ENCODE measurements at regions not wholly inside any gene's neighbourhood (a gene's known extent, or its start where the extent isn't known, plus 50 kb on each side); places are given as distances from the start of the nearest gene placed in this dataset.

DNA sequence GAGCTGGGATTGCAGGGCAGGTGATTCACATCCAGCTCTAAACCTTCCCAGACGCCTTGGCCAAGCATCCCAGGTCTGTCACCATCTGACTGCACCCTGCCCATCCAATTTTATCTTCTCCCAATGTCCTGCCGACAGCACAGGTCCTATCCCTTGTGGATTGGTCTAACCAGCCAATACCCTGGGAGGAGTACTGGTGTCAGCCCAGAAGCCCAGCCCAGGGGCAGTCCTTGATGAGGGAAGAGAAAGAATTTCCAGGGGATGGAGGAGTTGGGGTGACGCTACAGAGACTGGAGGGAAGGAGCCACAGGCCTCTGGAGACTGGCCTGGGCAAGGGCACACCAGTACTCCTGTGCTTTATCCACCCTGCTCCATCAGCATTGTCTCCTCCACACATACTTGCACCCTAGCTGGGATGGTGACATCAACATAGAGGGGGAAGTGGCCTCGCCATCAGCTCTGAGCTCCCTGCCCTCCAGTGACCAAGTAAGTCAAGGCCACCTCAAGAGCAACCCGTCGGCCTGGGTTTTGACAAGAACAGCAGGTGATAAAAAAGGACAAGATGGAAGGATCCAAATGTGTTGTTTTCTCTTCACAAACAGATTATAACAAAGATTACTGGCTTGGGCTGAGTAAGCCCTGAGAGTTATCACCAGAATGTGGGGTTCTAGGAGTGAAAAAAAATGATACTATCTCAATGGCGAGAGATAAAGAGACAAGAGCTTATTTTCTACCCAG, 114.6 kb downstream of the AQP9 start:
- WGBS, 3 donors: 71 to 79% (median 71%) methylated on average over 7 of the region's 7 CpGs
- H3K27ac ChIP-seq (ENCODE audit: low read depth in 1 of 3, low read length in 2 of 3): no peak overlapping the region

DNA sequence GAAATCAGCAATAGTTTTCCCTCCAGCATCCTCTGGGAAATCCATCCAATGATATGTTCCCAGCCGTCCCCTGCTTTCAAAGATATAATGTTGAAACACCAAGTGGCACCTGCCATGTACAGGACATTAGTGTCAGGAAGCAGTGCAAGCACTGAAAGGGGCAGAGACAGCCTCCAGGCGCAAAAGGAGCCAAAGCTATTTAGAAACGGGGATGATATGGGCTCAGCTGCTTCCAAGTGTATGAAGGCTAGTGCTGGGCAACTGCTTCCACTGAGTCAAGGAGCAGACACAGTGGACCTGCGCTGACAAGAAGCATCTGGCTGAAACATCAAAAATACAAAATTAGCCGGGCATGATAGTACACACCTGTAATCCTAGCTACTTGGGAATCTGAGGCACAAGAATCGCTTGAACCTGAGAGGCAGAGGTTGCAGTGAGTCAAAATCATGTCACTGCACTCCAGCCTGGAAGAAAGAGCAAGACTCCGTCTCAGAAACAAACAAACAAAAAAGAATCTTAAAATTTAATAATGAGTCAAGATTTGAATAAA, 119.7 kb downstream of the AQP9 start:
- Histone ChIP-seq H3K4me3 (ENCODE audit: low read depth in 1 of 3, low read length in 3 of 3) (no peak overlapping the region), H3K36me3 (ENCODE audit: control insufficient read depth in 3 of 3, insufficient read depth in 2 of 3, low read depth in 1 of 3, low read length in 3 of 3) (no peaks in the 10 kb centered on the region), H3K9me3 (ENCODE audit: control insufficient read depth in 2 of 2, insufficient read depth in 1 of 2, low read depth in 1 of 2, low read length in 1 of 2) (peaks cover 0 to 3% of the 10 kb centered on the region in 2 donors), H3K27ac (ENCODE audit: low read depth in 1 of 3, low read length in 2 of 3) (no peak overlapping the region), H3K4me1 (ENCODE audit: control insufficient read depth in 3 of 3, insufficient read depth in 2 of 3, low read depth in 1 of 3, low read length in 2 of 3) (no peaks in the 10 kb centered on the region), H3K27me3 (ENCODE audit: control insufficient read depth in 3 of 3, insufficient read depth in 3 of 3, low read length in 3 of 3) (no peaks in the 10 kb centered on the region)
- no peak for FAIRE-seq
- no peak for DNase-seq
- WGBS, 3 donors: 87 to 90% (median 88%) methylated on average over 7 of the region's 7 CpGs

More for the DNA sequence above, 114.6 kb downstream of the AQP9 start:
- H3K9me3 ChIP-seq (ENCODE audit: control insufficient read depth in 2 of 2, insufficient read depth in 1 of 2, low read depth in 1 of 2, low read length in 1 of 2): peaks cover 0 to 3% of the 10 kb centered on the region in 2 donors
- H3K4me1 ChIP-seq (ENCODE audit: control insufficient read depth in 3 of 3, insufficient read depth in 2 of 3, low read depth in 1 of 3, low read length in 2 of 3): no peaks in the 10 kb centered on the region
- DNase-seq (no peak), FAIRE-seq (no peak)
- H3K27me3 ChIP-seq (ENCODE audit: control insufficient read depth in 3 of 3, insufficient read depth in 3 of 3, low read length in 3 of 3): no peaks in the 10 kb centered on the region
- H3K36me3 ChIP-seq (ENCODE audit: control insufficient read depth in 3 of 3, insufficient read depth in 2 of 3, low read depth in 1 of 3, low read length in 3 of 3): no peaks in the 10 kb centered on the region
- no peak overlapping the region for H3K4me3 ChIP-seq (ENCODE audit: low read depth in 1 of 3, low read length in 3 of 3)

DNA sequence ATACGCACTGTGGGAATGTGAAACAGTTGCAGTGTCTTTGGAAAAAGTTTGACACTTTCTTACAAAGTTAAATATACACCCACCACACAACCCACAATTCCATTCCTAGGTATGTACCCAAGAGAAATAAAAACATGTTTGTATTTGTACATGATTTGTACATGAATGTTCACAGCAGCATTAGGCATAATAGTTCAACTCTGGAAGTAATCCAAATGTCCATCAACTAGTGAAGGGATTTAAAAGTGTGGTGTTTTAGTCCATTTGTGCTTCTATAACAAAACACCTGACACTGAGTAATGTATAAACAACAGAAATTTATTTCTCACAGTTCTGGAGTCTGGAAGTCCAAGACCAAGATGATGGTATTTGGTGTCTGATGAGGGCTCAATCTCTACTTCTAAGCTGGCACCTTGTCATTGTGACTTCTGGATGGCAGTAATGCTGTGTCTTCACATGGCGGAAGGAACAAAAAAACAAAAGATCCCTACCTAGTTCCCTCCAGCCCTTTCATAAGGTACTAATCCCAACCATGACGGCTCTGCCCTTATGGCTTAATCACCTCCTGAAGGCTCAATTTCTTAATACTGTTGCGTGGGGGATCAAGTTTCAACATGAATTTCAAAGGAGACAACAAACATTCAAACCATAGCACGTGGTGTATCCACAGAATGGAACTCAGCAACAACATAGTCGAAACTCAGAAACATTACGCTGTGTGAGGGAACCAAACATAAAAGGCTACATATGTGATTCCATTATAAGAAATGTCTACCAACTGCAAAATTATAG, 120.5 kb downstream of the AQP9 start:
- H3K27ac ChIP-seq (ENCODE audit: low read depth in 1 of 3, low read length in 2 of 3): no peak overlapping the region
- no peak for FAIRE-seq
- WGBS, 3 donors: 87 to 89% (median 89%) methylated on average over 7 of the region's 7 CpGs

DNA sequence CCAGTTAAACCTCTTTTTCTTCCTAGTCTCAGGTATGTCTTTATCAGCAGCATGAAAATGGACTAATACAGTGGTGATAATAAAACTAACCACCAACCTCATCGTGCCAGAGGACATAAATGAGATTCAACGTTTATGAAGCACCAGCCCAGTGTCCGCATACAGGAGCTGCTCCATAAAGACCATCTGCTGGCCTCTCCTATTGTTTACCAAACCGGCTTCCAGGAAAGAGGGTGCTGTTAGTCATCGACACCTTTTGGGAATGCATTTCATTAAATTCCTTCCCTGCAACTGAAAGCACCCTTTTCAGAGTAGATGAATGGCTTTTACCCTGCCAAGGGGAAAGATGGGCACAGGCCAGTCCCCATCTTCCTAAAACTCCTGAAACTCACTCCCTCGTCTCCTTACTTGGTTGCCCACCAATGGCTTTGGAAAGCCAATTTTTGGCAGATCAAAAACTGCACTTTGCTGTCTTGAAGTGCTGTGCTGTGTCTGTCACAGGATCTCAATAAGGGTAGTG, 122.1 kb downstream of the AQP9 start:
- WGBS, 3 donors: 69 to 74% (median 73%) methylated on average over 6 of the region's 6 CpGs
- DNase-seq: no peak
- H3K4me1 ChIP-seq (ENCODE audit: control insufficient read depth in 3 of 3, insufficient read depth in 2 of 3, low read depth in 1 of 3, low read length in 2 of 3): no peaks in the 10 kb centered on the region
- no peaks in the 10 kb centered on the region for H3K27me3 ChIP-seq (ENCODE audit: control insufficient read depth in 3 of 3, insufficient read depth in 3 of 3, low read length in 3 of 3)
- H3K9me3 ChIP-seq (ENCODE audit: control insufficient read depth in 2 of 2, insufficient read depth in 1 of 2, low read depth in 1 of 2, low read length in 1 of 2): peaks cover 0 to under 1% of the 10 kb centered on the region in 2 donors
- H3K27ac ChIP-seq (ENCODE audit: low read depth in 1 of 3, low read length in 2 of 3): no peak overlapping the region
- no peaks in the 10 kb centered on the region for H3K36me3 ChIP-seq (ENCODE audit: control insufficient read depth in 3 of 3, insufficient read depth in 2 of 3, low read depth in 1 of 3, low read length in 3 of 3)
- H3K4me3 ChIP-seq (ENCODE audit: low read depth in 1 of 3, low read length in 3 of 3): no peak overlapping the region
- no peak for FAIRE-seq

More for the DNA sequence above, 120.5 kb downstream of the AQP9 start:
- Histone ChIP-seq H3K9me3 (ENCODE audit: control insufficient read depth in 2 of 2, insufficient read depth in 1 of 2, low read depth in 1 of 2, low read length in 1 of 2) (peaks cover 0 to 3% of the 10 kb centered on the region in 2 donors), H3K36me3 (ENCODE audit: control insufficient read depth in 3 of 3, insufficient read depth in 2 of 3, low read depth in 1 of 3, low read length in 3 of 3) (no peaks in the 10 kb centered on the region), H3K4me3 (ENCODE audit: low read depth in 1 of 3, low read length in 3 of 3) (no peak overlapping the region), H3K27me3 (ENCODE audit: control insufficient read depth in 3 of 3, insufficient read depth in 3 of 3, low read length in 3 of 3) (no peaks in the 10 kb centered on the region), H3K4me1 (ENCODE audit: control insufficient read depth in 3 of 3, insufficient read depth in 2 of 3, low read depth in 1 of 3, low read length in 2 of 3) (no peaks in the 10 kb centered on the region)
- DNase-seq: no peak

DNA sequence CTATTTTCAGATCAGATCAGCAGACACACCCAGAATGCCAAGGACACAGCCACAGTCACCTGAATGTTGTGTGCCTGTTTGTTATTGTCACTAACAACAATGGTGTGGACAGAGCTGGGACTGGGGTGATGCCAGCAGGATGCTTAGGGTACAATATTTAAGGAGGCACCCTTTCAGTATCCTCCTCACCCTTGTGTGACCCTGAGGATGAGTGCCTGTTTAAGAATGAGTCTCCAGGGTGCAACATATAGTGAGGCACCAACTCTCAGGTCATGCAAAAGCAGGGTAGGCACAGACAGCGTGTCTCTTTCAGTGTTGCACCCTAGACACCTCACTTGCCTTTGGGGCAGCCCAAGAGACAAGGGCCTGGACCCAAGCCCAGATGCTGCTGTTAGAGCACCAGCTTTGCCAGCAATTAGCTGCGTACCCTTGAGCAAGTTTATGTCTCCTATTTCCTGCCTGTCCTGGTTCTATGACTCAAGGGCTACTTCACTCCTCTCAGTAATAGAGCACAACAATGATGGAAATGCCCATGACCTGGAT, 122.6 kb downstream of the AQP9 start:
- Histone ChIP-seq H3K9me3 (ENCODE audit: control insufficient read depth in 2 of 2, insufficient read depth in 1 of 2, low read depth in 1 of 2, low read length in 1 of 2) (no peaks in the 10 kb centered on the region), H3K27me3 (ENCODE audit: control insufficient read depth in 3 of 3, insufficient read depth in 3 of 3, low read length in 3 of 3) (no peaks in the 10 kb centered on the region), H3K4me1 (ENCODE audit: control insufficient read depth in 3 of 3, insufficient read depth in 2 of 3, low read depth in 1 of 3, low read length in 2 of 3) (no peaks in the 10 kb centered on the region), H3K4me3 (ENCODE audit: low read depth in 1 of 3, low read length in 3 of 3) (no peak overlapping the region), H3K27ac (ENCODE audit: low read depth in 1 of 3, low read length in 2 of 3) (no peak overlapping the region), H3K36me3 (ENCODE audit: control insufficient read depth in 3 of 3, insufficient read depth in 2 of 3, low read depth in 1 of 3, low read length in 3 of 3) (no peaks in the 10 kb centered on the region)
- DNase-seq: no peak
- no peak for FAIRE-seq
- 82 to 87% (median 83%) methylated on average over 2 of the region's 2 CpGs for WGBS, 3 donors

DNA sequence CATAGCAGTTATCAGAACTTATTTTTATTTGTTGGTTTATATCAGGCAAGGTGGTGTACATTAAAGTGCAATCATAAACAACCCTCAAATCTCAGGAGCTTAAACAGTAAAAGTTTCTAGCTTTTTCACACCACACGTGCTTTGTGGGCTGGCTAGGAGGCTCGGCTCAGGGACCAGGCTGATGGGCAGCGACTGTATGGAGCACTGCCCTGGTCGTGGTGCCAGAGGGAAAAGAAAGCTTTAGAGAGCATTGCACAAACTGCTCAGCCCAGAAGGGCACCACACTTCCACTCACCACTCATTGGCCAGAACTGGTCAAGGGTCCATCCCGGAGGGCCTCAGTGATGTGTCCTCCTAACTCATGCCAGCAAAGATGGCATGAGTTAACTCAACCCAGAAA, 123.2 kb downstream of the AQP9 start:
- H3K27ac ChIP-seq (ENCODE audit: low read depth in 1 of 3, low read length in 2 of 3): no peak overlapping the region
- no peaks in the 10 kb centered on the region for H3K27me3 ChIP-seq (ENCODE audit: control insufficient read depth in 3 of 3, insufficient read depth in 3 of 3, low read length in 3 of 3)
- DNase-seq (no peak), FAIRE-seq (no peak)
- no peaks in the 10 kb centered on the region for H3K36me3 ChIP-seq (ENCODE audit: control insufficient read depth in 3 of 3, insufficient read depth in 2 of 3, low read depth in 1 of 3, low read length in 3 of 3)
- no peak overlapping the region for H3K4me3 ChIP-seq (ENCODE audit: low read depth in 1 of 3, low read length in 3 of 3)
- no peaks in the 10 kb centered on the region for H3K4me1 ChIP-seq (ENCODE audit: control insufficient read depth in 3 of 3, insufficient read depth in 2 of 3, low read depth in 1 of 3, low read length in 2 of 3)
- no peaks in the 10 kb centered on the region for H3K9me3 ChIP-seq (ENCODE audit: control insufficient read depth in 2 of 2, insufficient read depth in 1 of 2, low read depth in 1 of 2, low read length in 1 of 2)
- 90 to 92% (median 91%) methylated on average over 5 of the region's 5 CpGs for WGBS, 3 donors

DNA sequence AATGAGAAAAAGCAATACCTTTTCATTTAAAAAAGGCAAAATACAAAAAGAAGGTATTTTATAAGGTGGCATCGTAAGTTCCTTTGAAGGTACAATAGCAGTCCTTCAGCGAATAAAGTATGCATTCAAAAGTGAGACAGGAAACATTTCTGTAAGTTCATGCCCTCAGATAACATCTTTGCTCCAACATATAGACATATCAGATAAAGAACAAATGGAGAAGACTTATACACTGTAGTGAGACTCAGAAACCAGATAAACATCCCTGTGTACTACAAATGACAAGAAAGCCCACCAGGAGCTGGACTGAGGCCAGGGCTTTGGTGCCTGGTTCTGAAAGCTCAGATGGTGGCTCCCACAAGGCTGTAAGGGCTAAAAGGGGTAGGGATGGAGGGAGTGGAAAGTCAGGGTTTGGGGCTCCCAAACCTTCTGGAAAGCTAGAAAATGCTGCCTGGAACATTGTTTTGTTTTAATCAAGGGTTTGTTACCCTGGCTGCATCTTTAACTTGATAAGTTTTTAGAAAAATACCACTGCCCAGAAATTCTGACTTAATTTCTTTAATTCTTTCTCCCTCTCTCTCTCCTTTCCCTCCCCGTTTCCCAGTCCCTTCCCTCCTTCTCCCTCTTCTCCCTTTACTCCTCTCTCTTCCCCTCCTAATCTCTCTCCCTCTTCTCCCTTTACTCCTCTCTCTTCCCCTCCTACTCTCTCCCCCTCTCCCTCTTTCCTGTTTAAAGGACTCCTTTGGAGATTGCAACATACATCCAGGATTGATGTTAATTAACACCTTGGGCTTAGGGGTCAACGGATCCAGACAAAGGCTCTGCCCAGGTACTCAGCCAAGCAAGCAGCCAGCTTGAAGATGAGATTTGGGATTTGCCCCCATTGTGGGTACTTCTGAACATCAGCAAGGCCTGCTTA, 126.1 kb downstream of the AQP9 start:
- no peak for DNase-seq
- Histone ChIP-seq H3K4me1 (ENCODE audit: control insufficient read depth in 3 of 3, insufficient read depth in 2 of 3, low read depth in 1 of 3, low read length in 2 of 3) (no peaks in the 10 kb centered on the region), H3K9me3 (ENCODE audit: control insufficient read depth in 2 of 2, insufficient read depth in 1 of 2, low read depth in 1 of 2, low read length in 1 of 2) (peaks cover 0 to 9% of the 10 kb centered on the region in 2 donors), H3K4me3 (ENCODE audit: low read depth in 1 of 3, low read length in 3 of 3) (no peak overlapping the region), H3K27me3 (ENCODE audit: control insufficient read depth in 3 of 3, insufficient read depth in 3 of 3, low read length in 3 of 3) (no peaks in the 10 kb centered on the region), H3K36me3 (ENCODE audit: control insufficient read depth in 3 of 3, insufficient read depth in 2 of 3, low read depth in 1 of 3, low read length in 3 of 3) (no peaks in the 10 kb centered on the region), H3K27ac (ENCODE audit: low read depth in 1 of 3, low read length in 2 of 3) (no peak overlapping the region)
- FAIRE-seq: no peak
- WGBS, 3 donors: 71 to 81% (median 80%) methylated on average over 4 of the region's 4 CpGs
